CD4-positive, alpha-beta T cell treated with Interleukin-4 for 4 hours (primary cell): ENCODE measurements at regions not wholly inside any gene's neighbourhood (a gene's known extent, or its start where the extent isn't known, plus 50 kb on each side); places are given as distances from the start of the nearest gene placed in this dataset.

Experiments used
- DNase-seq: peaks from one replicate; pipeline ENCODE4 v3.0.0-alpha.2; 2020

DNA sequence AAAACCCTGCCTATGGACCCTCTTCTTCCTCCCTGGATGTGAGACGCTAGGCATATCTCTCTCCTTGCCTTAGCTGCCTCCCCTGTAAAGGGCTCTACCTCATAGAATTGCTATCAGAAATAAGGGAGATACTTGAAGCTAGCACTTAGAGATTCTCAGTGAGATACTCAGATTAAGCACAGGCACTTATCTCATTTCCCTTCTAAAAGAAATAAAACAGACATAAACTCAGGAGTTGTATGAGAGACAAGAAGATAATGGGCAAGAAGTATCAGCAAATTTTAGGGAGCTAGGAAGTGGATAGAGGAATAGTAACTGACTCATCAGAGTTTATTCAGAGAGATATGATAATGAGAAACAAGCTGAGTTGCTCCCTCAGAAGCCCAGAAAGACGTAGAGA is 131.0 kb downstream of the SP3 start:
- no peak for DNase-seq

DNA sequence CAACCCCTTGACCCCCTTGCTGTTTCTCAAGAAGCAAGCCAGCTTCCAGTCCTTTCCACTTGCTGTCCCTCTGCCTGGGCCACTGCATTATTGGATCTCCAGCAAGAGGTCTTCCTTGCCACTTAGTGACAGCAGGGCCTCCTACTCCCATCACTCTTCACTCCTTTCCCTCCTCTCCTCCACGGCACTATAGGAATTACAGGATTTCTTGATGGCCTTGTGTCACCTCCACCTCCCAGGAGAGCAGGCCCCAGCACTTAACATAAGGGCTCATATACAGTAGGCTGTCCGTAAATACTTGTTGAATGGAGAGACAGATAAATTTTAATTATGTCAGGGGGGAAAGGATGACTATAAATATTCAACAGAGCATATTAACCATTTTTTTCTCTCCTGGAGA is 129.4 kb downstream of the SP3 start:
- DNase-seq: no peak

DNA sequence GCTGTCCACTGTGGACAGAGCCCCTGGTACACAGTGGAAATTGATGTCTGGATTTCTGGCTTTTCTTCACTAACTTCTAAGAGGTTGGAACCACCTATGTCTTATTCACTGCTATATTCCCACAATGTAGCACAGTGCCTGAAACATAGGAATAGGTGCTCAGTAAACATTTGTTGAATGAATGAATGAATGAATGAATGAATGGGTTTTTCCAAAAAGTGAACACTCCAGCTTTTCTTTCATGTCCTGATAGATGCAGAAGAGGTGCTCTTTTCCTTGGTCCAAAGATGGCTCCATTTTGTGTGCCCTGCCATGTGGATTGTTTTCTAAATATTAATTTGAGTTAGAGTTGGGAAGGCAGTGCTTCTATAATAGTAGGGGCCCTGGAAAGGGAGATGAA is 124.1 kb downstream of the SP3 start:
- DNase-seq: no peak

DNA sequence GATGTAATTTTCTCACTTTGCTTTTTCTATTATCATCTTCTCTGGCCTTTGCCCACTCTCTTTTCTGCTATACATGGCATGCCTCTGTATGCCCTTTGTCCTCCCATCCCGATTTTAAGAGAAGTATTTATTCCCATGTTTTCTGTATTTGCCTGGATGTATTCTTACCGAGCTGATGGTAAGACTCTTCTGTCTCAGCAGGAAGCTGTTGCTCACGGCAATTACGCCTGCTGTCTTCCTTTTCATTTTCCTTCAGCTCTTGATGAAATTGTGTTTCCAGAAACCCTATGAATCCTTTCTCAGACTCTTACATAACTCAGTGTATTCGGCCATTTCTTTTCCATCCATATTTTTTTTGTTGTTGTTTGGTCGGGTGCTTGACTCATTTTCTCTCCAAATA is 121.6 kb downstream of the SP3 start:
- no peak for DNase-seq

DNA sequence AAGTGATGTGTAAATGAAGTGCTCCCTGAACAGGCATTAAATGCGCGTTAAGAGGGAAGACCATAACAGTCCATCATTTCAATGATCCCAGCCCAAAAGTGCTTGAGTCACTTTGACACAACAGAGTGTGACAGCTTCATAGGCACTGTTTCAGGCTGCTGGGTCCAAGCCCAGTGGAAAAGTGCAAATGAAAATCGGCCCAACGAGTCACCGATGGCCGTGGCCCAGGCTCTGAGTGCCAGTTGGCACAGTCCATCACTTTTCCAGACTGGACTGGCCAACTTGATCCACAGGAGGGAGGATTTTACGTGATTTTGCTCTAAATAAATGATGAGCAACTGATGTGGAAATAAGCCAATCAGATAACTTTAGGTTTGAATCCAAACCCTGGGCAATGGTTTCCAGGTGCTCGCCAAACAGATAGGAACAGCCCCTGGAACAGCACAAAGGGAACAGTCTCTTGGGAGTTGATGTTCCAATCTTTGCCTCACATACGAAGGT is 114.0 kb downstream of the SP3 start:
- no peak for DNase-seq

DNA sequence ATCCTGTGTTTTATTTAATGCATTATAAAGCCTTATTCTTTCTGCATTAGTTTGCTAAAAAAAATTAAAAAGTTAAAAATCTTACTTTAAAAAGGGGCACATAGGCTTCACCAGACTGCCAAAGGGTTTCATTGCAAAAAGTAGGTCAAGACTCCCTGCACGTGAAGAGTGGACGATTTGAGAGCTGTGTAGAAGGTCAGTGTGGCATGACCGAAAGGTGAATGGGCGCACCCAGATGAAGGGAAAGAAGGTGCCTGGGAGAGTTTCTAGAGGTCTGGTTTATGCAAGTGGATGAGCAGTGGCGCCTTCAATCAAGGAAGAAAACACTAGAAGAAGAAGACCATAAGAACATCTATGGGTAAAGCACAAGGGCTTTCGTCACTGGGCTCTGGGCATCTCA is 111.0 kb downstream of the SP3 start:
- no peak for DNase-seq

DNA sequence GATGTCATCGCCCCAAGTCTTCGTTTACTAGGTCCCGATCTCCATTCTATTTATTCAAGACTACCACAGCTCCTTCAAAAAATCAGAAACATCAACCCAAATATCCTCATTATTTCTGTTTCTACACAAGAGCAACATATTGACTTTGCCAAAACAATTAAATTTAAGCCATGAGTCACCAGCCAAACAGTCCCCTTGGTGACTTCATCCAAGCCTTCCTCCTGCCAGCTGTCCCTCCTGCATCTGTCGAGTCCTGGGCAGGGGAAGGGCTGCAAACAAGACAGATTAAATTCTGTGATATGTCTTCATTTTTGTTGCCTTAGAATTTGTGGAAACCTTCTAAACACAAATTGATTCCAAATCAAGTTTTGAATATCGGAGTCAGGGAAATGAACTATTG is 110.3 kb downstream of the SP3 start:
- no peak for DNase-seq

DNA sequence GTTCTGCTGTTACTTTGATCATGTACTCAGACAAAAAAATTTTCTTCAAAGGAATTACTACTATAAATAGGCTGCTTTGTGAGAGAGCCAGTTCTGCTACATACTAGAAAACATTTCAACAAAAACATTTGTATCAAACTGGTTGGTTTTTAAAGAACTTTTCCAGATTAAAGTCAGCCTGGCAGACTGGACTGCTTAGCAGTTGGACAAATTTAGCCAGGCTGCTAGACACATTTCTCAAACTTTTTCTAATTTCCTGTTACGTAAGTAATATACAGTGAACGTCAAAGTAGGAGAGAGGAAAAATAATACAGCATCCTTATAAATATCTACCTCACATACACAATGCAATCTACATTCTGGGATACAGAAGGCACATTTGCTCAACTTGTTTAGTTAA is 109.5 kb downstream of the SP3 start:
- DNase-seq: no peak
